HEK293T (cell line): ENCODE measurements at regions not wholly inside any gene's neighbourhood (a gene's known extent, or its start where the extent isn't known, plus 50 kb on each side); places are given as distances from the start of the nearest gene placed in this dataset.

Experiments used
- ARNT ChIP-seq: fragments of 450-650 bp; IDR thresholded peaks from 2 replicates; pipeline ENCODE4 v1.6.1; 2017; ENCODE audit warnings: mild to moderate bottlenecking
- BHLHE40 ChIP-seq: fragments of 450-650 bp; IDR thresholded peaks from 2 replicates; pipeline ENCODE4 v1.6.1; 2016; ENCODE audit warnings: mild to moderate bottlenecking, moderate library complexity, borderline replicate concordance
- ELF4 ChIP-seq: fragments of 450-650 bp; IDR thresholded peaks from 2 replicates; pipeline ENCODE4 v1.6.1; 2017; ENCODE audit warnings: antibody characterized with exemption
- FOXK2 ChIP-seq: fragments of 450-650 bp; IDR thresholded peaks from 2 replicates; pipeline ENCODE4 v1.6.1; 2016; ENCODE audit warnings: mild to moderate bottlenecking
- SUZ12 ChIP-seq: fragments of 450-650 bp; IDR thresholded peaks from 2 replicates; pipeline ENCODE4 v1.6.1; 2016; ENCODE audit warnings: mild to moderate bottlenecking
- ZNF384 ChIP-seq: fragments of 450-650 bp; IDR thresholded peaks from 2 replicates; pipeline ENCODE4 v1.6.1; 2016

DNA sequence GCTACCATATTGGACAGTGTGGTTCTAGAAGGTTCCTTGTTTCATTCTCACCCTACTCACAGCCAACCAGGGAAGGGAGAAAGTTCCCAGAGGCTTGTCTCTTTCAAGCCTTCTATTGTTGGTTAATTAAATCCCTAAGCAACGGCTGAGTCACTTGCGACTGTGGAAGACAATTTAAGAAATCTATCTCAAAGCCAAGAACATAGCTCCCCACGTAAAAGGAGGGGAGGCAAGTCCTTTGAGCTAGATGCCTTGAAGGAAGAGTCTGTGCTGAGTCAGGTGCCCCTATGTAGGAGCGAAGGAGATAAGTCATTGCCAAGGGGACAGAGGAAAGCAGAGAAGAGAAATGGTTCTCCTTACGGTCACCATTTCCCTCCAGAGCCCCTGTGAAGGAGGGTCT is 79.4 kb upstream of the PPP2R5A start:
- TF ChIP-seq SUZ12 (no peak), FOXK2 (no peak), BHLHE40 (no peak), ARNT (no peak), ZNF384 (no peak), ELF4 (no peak)
